Thyroid gland (tissue), 4 donors: ENCODE measurements at regions not wholly inside any gene's neighbourhood (a gene's known extent, or its start where the extent isn't known, plus 50 kb on each side); places are given as distances from the start of the nearest gene placed in this dataset.

ENCODE experiments used
- DNase-seq, 2 donors: peaks; one replicate each; pipeline ENCODE4 v3.0.0-alpha.2; 2019
- H3K27ac ChIP-seq, 3 donors: fragments of 200-600 bp; sonication (generic); 1 replicate in 2 of 3; 2 replicates in 1 of 3; pipeline ENCODE4 v1.5.1; 2016 to 2019; ENCODE audit warnings: mild to moderate bottlenecking in 1 of 3, moderate library complexity in 1 of 3
- H3K27me3 ChIP-seq: fragments of 200-600 bp; sonication (generic); one replicate; pipeline ENCODE4 v1.5.1; 2019
- H3K36me3 ChIP-seq, 2 donors: fragments of 200-600 bp; sonication (generic); one replicate each; pipeline ENCODE4 v1.5.1; 2016 to 2019
- H3K4me1 ChIP-seq, 2 donors: fragments of 200-600 bp; sonication (generic); one replicate each; pipeline ENCODE4 v1.5.1; 2017 to 2019
- H3K4me3 ChIP-seq, 3 donors: fragments of 200-600 bp; sonication (generic); replicated peaks in 1 of 3; 1 replicate in 2 of 3; 2 replicates in 1 of 3; pipeline ENCODE4 v1.5.1; 2016; ENCODE audit warnings: mild to moderate bottlenecking in 1 of 3
- H3K9me3 ChIP-seq: fragments of 200-600 bp; sonication (generic); one replicate; pipeline ENCODE4 v1.5.1; 2017
- POLR2A ChIP-seq, 2 donors: fragments of 450-650 bp; IDR thresholded peaks; one replicate each; pipeline ENCODE4 v1.6.1; 2017; ENCODE audit warnings: antibody characterized with exemption in 2 of 2, mild to moderate bottlenecking in 2 of 2, moderate library complexity in 1 of 2
- WGBS, 2 donors: methylation state at CpG; one replicate each; pipeline ENCODE4 v1.1.5; 2017; 5-methylcytosine and 5-hydroxymethylcytosine counted together
- intact Hi-C: fragments of 100-400 bp; cut with DNase I; formaldehyde crosslinking; loops from one replicate; pipeline ENCODE4 v1.15.1; 2023
- TF ChIP-seq, protein P1 (sequence below), 6 experiments: fragments of 200-600 bp in 3 of 6; fragments of 450-650 bp in 3 of 6; sonication (generic) in 3 of 6; IDR thresholded peaks; one replicate each; pipeline ENCODE4 v1.5.1; 2016 to 2019; ENCODE audit warnings: antibody characterized with exemption in 6 of 6, mild to moderate bottlenecking in 2 of 6, inconsistent platforms in 1 of 6, moderate library complexity in 1 of 6

DNA sequence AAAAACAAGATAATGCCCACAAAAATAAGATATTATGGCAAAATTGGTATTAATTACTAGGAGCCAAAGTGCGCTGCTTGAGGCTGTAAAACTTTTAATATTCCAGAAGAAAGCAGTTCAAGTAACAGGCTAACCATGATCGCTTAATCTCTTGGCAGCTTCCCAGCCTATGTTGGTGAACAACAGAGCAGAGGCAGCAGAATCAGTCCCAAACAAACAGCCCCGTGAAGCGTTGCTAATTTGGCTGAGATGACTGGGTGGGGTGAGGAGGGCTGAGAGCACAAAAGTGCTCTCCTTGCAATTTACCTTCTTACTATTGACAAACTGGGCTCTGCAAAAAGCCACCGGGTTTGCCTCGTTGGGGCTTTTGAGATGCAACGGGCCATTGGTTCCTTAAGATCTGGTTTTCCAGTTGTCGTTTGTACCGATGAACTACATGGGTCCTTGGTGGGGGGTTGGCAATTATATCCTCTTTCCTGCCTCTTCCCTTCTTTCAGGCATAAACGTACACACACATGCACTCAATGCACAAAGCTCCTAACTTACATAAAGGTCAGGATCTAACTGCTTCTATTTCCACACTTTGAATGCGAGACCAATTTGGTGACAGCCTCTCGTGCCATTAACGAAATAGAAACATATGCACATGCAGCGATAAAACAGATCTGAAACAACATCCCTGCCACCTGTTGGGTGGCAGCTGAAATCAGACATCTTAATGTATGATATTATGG, 407.6 kb upstream of the CADM1 start:
- TF ChIP-seq, protein P1, sequence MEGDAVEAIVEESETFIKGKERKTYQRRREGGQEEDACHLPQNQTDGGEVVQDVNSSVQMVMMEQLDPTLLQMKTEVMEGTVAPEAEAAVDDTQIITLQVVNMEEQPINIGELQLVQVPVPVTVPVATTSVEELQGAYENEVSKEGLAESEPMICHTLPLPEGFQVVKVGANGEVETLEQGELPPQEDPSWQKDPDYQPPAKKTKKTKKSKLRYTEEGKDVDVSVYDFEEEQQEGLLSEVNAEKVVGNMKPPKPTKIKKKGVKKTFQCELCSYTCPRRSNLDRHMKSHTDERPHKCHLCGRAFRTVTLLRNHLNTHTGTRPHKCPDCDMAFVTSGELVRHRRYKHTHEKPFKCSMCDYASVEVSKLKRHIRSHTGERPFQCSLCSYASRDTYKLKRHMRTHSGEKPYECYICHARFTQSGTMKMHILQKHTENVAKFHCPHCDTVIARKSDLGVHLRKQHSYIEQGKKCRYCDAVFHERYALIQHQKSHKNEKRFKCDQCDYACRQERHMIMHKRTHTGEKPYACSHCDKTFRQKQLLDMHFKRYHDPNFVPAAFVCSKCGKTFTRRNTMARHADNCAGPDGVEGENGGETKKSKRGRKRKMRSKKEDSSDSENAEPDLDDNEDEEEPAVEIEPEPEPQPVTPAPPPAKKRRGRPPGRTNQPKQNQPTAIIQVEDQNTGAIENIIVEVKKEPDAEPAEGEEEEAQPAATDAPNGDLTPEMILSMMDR (IDR thresholded peaks at IDR 0.05), result no peak
- no peak for TF ChIP-seq POLR2A (IDR thresholded peaks at IDR 0.05)
- Histone ChIP-seq H3K27ac (peak overlapping the region in 2 of 3 donors; percentile 21 to 32), H3K27me3 (no peaks in the 10 kb centered on the region), H3K36me3 (no peaks in the 10 kb centered on the region), H3K9me3 (no peaks in the 10 kb centered on the region), H3K4me1 (peaks cover 7 to 15% of the 10 kb centered on the region in 2 donors), H3K4me3 (no peak overlapping the region)
- intact Hi-C loops, result no loop called here
- 27 to 40% methylated on average over 14 of the region's 14 CpGs for WGBS, 2 donors
- peak; percentile 77 for DNase-seq

DNA sequence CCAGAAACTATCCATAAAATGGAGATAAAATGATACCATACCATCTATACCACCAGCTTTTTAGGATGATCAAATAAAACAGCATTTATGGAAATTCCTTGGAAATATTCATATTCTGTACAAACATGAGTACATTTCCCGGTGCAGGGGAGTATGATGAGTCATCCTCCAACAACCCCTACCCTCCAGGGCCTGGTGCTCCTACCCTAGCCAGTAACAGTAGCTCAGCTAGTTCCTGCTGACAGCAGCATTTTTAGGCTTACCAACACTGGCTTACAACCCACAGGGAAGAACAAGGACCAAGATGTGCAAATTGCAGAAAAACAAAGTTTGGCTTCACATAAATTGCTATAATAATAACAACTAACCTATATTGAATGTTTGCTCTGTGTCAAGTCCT, 406.2 kb upstream of the CADM1 start:
- H3K4me3 ChIP-seq, result no peak overlapping the region
- H3K27ac ChIP-seq, result no peak overlapping the region
- no peaks in the 10 kb centered on the region for H3K36me3 ChIP-seq
- no peak for TF ChIP-seq POLR2A (IDR thresholded peaks at IDR 0.05)
- TF ChIP-seq, protein P1 (IDR thresholded peaks at IDR 0.05), result no peak
- no peaks in the 10 kb centered on the region for H3K27me3 ChIP-seq
- intact Hi-C loops, result no loop called here
- no peaks in the 10 kb centered on the region for H3K9me3 ChIP-seq
- no peak for DNase-seq
- WGBS, 2 donors, result 83 to 90% methylated on average over 1 of the region's 1 CpG
- peaks cover 7 to 9% of the 10 kb centered on the region in 2 donors for H3K4me1 ChIP-seq

DNA sequence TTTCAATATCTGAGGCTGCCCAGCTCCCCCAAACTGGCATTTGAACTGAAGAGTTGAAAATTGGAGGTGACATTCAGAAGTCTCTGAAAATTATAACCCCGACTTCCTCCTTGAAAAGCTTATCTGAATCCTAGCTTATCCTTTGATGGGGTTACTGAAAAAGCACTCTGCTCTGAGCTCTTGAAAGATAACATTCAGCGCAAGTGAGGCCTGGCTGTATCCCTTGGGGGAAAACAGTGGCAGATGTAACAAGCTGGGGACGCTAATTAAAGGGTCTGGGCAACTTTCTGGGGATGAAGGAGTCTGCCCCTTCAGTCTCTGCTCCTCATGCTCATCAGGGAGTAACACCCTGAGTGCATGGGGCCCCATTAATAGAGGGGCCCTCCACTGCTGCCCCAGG, 402.0 kb upstream of the CADM1 start:
- TF ChIP-seq, protein P1 (IDR thresholded peaks at IDR 0.05), result no peak
- no peak for TF ChIP-seq POLR2A (IDR thresholded peaks at IDR 0.05)
- 70 to 79% methylated on average over 3 of the region's 3 CpGs for WGBS, 2 donors

DNA sequence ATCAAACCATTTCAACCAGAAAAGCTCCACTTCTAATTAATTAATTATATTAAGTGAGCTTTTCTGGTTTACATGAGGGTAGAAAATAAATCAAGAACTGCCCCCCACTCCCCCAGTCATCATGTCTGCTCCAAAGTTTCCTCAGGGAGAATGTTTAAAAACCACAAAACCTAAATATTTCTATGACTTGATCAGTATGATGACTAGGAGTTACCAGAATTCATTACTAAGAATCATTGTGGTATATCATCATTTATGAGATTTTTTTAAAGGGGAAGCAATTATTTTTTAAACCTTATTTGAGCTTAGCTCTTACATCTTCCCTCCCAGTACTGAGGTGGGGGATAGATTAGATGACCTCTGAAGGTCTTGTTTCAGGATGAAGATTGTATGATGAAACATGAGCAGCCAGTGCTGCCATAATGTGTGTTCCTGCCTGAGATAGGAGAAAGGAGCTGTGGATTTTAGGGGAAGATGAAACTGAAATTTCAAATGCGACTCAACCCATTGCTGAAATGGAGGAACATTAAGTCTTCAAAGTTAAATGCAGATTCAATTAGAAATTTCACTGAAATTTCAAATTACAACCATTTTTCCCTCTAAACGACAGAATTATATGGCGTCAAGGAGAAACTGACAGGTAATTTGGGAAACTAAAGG, 401.3 kb upstream of the CADM1 start:
- WGBS, 2 donors, result 83 to 91% methylated on average over 3 of the region's 3 CpGs
- no peak overlapping the region for H3K27ac ChIP-seq
- no peaks in the 10 kb centered on the region for H3K4me1 ChIP-seq
- no peak overlapping the region for H3K4me3 ChIP-seq
- no peaks in the 10 kb centered on the region for H3K9me3 ChIP-seq
- no peaks in the 10 kb centered on the region for H3K36me3 ChIP-seq
- H3K27me3 ChIP-seq, result no peaks in the 10 kb centered on the region
- TF ChIP-seq, protein P1 (IDR thresholded peaks at IDR 0.05), result no peak
- TF ChIP-seq POLR2A (IDR thresholded peaks at IDR 0.05), result no peak
- intact Hi-C loops, result no loop called here
- no peak for DNase-seq

More for the DNA sequence above, 402.0 kb upstream of the CADM1 start:
- Histone ChIP-seq H3K4me3 (no peak overlapping the region), H3K4me1 (peaks cover 0 to 2% of the 10 kb centered on the region in 2 donors), H3K9me3 (no peaks in the 10 kb centered on the region), H3K36me3 (no peaks in the 10 kb centered on the region), H3K27me3 (no peaks in the 10 kb centered on the region), H3K27ac (no peak overlapping the region)
- no peak for DNase-seq
- intact Hi-C loops, result no loop called here

DNA sequence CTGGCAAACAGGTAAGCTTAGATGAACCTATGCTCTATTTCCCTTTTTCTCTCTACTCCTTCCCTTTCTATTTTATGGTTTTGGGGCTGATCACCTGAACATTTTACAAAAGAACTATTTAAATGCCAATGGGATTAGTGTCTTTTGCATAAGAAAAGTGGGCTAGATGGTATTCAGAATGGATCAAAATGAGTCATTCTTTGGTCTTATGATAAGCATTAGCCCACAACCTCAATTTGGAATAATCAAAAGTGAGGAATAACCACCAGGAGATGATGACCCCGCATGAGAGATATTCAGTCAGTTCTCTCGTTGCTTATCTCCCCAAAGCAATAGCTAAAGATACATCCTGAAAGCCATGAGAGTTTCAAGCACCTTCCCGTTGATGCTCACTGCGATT, 399.0 kb upstream of the CADM1 start:
- WGBS, 2 donors, result 87 to 90% methylated on average over 4 of the region's 4 CpGs
- DNase-seq, result no peak
- H3K27ac ChIP-seq, result no peak overlapping the region
- H3K9me3 ChIP-seq, result no peaks in the 10 kb centered on the region
- intact Hi-C loops, result no loop called here
- TF ChIP-seq POLR2A (IDR thresholded peaks at IDR 0.05), result no peak
- TF ChIP-seq, protein P1 (IDR thresholded peaks at IDR 0.05), result no peak
- no peak overlapping the region for H3K4me3 ChIP-seq
- no peaks in the 10 kb centered on the region for H3K27me3 ChIP-seq
- H3K4me1 ChIP-seq, result no peaks in the 10 kb centered on the region
- no peaks in the 10 kb centered on the region for H3K36me3 ChIP-seq
